GM21825 (cell line): ENCODE measurements at regions not wholly inside any gene's neighbourhood (a gene's known extent, or its start where the extent isn't known, plus 50 kb on each side); places are given as distances from the start of the nearest gene placed in this dataset.

ENCODE experiments used
- ATAC-seq: cut with Tn5 transposase; IDR thresholded peaks from one replicate; pipeline ENCODE4 v1.9.1; 2021; ENCODE audit warnings: mild to moderate bottlenecking, moderate library complexity; ENCODE audit not compliant: unreplicated experiment

GRCh38 chr10:10919976-10920375 is 97.7 kb upstream of the CELF2 start:
- no peak for ATAC-seq

- no peak for ATAC-seq
These were observed 95.7 kb upstream of the CELF2 start for GRCh38 chr10:10921826-10922461.

GRCh38 chr10:10923029-10923651 is 94.5 kb upstream of the CELF2 start:
- no peak for ATAC-seq

DNA sequence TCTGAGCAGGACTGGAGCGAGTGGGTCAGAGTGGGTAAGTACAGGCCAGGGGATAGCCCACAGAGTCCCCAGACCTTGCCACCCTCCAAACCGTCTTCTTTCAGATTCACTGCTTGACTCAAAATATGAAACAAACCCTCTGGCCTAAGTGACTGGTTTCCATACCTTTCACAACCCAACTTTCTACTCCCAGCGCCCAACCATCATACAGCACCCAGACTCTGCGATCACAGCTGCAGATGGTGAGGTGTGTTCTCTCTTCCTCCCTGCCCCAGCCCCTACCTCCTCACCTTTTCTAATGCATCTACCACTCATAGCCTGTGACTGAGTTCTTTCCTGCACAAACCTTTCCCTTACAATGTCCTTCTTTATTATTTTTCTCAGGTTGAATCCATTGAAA is 92.0 kb upstream of the CELF2 start:
- ATAC-seq = no peak

DNA sequence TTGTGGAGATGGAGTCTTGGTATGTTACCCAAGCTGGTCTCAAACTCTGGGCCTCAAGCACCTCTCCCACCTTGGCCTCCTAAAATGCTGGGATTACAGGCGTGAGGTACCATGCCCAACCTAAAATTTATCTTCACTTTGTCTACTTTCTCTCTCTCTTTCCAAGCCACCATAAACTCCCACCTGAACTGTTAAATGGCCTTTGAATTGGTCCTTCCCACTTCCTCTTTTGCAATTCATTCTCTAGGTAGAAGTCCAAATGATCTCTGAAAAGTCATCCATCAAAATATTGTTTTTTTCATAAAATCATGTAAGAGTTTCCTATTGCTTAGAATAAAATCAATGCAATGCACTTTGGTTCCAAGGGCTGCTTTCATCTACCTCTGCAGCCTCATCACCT is 90.1 kb upstream of the CELF2 start:
- ATAC-seq = no peak

DNA sequence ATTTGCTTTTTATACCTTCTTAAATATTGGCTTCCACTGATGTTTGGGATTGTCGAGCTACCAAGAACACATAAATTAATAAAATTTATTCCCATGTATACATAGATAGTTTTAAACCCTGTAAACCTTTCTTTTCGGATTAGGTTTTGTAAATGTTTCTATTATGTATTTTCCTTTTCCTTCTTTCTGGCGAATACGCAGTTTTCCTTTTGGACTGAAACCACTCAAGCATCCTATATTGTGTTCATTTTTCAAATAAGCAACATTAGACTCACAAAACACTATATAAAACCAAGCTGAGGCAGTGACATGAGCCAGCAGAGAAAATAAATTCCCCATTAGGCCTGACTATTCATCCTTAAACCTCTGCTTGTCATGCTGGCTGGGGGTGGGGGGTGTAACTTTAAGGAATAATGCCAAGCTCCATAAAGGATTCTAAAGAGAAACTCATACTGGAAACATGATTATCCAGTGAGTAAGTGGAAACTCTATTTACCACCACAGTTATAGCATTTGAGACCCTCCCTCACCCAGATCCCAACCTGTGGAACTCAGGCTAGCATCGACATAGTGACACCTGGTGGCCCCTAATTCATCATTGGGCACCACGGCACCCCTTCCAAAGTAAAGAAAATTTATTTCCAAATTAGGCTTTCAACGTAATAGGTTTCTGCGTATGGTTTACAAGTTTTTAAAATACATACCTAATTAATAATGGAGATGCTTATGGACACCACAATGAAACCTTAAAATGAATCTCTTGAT is 86.5 kb upstream of the CELF2 start:
- ATAC-seq = no peak

DNA sequence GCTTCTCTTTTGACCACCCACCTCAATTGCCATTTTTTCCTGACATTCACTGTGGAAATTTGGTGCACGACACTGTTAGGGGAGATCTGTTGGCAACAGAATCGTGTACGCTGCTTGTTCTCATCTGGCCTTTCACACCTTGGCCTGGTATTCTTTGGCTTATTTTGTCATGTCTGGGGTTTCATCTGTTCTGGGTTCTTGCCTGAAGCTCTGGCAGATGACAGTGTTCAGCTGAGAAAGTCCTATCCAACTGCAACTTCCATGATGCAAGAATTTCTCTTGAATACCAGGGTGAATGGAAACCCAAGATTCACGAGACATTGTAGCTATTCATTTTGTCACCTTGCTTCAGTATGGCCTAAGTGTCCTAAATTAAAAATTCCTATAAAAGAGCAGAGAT is 82.6 kb upstream of the CELF2 start:
- no peak for ATAC-seq

GRCh38 chr10:10938676-10939075 is 79.0 kb upstream of the CELF2 start:
- no peak for ATAC-seq

- no peak for ATAC-seq
These were observed 76.4 kb upstream of the CELF2 start for GRCh38 chr10:10941127-10941730.

GRCh38 chr10:10942441-10942840 is 75.2 kb upstream of the CELF2 start:
- no peak for ATAC-seq

DNA sequence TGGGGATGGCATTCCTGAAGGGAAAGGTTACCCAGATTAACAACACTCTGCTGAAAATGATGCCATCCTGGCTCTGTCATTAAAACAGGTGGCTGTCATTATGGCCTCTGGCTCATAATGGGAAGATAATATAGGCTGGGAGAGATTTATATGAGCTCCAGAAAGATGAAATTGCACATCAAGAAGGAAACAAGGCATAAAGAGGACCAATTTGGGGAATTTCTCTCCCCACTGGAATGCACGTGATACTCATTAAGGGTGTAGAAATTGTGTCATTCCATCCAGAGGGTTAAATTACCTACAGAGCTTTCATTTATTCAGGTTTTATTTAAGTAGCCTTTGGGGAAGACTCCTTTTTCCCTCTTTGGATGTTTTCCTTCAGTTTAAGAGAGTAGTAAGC is 71.6 kb upstream of the CELF2 start:
- ATAC-seq = no peak

- no peak for ATAC-seq
These were observed 70.9 kb upstream of the CELF2 start for GRCh38 chr10:10946801-10947200.

DNA sequence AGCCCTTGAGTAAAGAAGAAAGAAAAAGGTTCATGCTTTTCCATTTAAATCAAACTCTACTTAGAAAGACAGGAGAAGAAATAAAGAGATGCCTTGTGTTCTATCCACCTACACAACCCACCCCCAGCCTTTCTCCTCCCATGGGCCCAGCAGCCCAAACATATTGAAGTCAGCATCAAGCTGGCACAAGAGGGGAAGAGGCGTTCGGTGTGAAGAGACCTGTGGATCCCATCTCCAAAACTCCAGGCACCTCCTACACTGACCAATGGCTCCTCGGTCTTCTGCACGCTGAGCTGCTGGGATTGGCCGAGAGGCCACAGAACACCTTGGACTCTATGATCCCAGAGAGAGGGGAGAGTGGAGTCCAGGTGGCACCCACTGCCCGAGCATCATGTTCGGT is 66.0 kb upstream of the CELF2 start:
- ATAC-seq = no peak

DNA sequence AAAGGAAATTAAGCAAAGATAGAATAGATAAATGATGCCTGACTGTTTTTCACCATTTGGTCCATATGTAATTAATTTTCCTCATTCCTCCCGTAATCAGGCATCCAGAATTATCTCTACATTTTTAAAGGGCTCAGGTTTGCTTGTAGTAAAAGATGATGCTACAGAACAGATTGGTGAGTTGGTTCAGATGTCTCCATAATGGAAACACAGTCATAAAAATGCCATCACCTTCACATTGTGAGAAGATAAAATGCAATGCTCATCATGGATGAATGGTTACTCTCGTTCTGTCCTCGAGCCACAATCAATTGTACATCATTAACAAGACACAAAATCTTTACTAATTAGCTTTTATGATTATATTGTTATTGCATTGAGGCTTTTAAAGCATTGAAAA is 64.9 kb upstream of the CELF2 start:
- no peak for ATAC-seq

- ATAC-seq = no peak
These were observed 60.8 kb upstream of the CELF2 start for GRCh38 chr10:10956681-10957542.

GRCh38 chr10:10958041-10958440 is 59.6 kb upstream of the CELF2 start:
- no peak for ATAC-seq

DNA sequence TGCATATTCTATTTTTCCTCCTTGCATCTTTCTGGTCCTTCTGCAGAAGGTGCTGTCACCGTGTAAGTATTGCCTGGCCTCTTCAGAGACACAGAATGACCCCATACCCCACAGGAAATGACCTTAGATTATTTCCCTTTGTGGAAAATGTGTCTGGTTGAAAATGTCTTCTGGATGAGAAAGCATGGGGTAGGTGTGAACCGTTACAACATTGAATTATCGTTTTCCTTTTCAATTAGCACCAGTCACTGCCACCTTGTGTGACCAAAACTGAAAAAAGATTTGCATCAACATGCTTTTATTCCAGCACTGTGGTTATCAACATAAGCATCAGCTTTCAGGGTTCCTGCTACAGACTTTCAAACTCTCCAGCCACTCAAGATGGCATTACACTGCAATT is 58.0 kb upstream of the CELF2 start:
- no peak for ATAC-seq

GRCh38 chr10:10960534-10960933 is 57.1 kb upstream of the CELF2 start:
- ATAC-seq = no peak

DNA sequence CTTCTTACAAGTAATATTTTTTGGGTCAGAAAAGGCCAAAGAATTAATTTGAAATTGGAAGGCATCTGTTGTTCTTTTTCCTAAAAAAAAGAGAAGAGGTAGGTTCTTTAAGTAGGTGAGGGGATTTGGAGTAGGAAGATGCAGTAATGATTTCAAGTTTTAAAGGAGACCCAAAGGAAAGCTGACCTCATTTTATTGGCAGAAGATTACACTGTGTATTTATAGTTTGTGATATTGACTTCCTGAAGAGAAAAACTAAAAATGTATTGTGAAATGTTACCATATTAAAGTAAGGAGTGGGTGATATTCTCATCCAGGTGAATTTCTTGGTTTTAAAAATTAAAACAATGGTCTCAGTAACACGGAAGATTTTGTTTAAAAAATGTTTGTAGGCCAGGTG is 56.6 kb upstream of the CELF2 start:
- no peak for ATAC-seq

GRCh38 chr10:10967029-10967428 is 50.6 kb upstream of the CELF2 start:
- no peak for ATAC-seq
